ENCODE measurements at regions not wholly inside any gene's neighbourhood (a gene's known extent, or its start where the extent isn't known, plus 50 kb on each side); places are given as distances from the start of the nearest gene placed in this dataset.

GRCh38 chr17:77369544-77369971 lies 228.8 kb downstream of the SEC14L1 start (continued):
- no peak for TF ChIP-seq ID3 (CRISPR knock-in tag; IDR thresholded peaks at IDR 0.05)
- 0 out of 2 replicates have a peak, but pooled peaks have one; percentile 23 for TF ChIP-seq ID3 (tag; IDR thresholded peaks at IDR 0.05)
- no peak for TF ChIP-seq HDAC6 (IDR thresholded peaks at IDR 0.05; ENCODE audit: low read depth, low read length)
- no peak for TF ChIP-seq HNRNPK (IDR thresholded peaks at IDR 0.05; ENCODE audit: low read depth, low read length, poor library complexity, severe bottlenecking)
- no peak for TF ChIP-seq HIVEP1 (CRISPR knock-in tag; IDR thresholded peaks at IDR 0.05)
- TF ChIP-seq STAG1 (CRISPR knock-in tag; IDR thresholded peaks at IDR 0.05; ENCODE audit: borderline replicate concordance) = no peak
- TF ChIP-seq POLR2G (IDR thresholded peaks at IDR 0.05; ENCODE audit: low read depth, low read length) = no peak
- TF ChIP-seq RERE (CRISPR knock-in tag; IDR thresholded peaks at IDR 0.05; ENCODE audit: borderline replicate concordance) = no peak
- TF ChIP-seq SAFB2 (IDR thresholded peaks at IDR 0.05; ENCODE audit: borderline replicate concordance, low read depth, low read length, severe bottlenecking) = no peak
- no peak for TF ChIP-seq YBX1 (IDR thresholded peaks at IDR 0.05)
- no peak for TF ChIP-seq ELK1 (CRISPR knock-in tag; IDR thresholded peaks at IDR 0.05)
- no peak for TF ChIP-seq ZNF764 (CRISPR knock-in tag; IDR thresholded peaks at IDR 0.05; ENCODE audit: low read depth)
- TF ChIP-seq HNRNPL (IDR thresholded peaks at IDR 0.05; ENCODE audit: low read depth, low read length) = no peak
- TF ChIP-seq GABPB2 (CRISPR knock-in tag; conservative IDR thresholded peaks at IDR 0.05) = no peak
- no peak for TF ChIP-seq ZZZ3 (IDR thresholded peaks at IDR 0.05)
- no peak for TF ChIP-seq ZBTB33 (CRISPR knock-in tag; IDR thresholded peaks at IDR 0.05)
- TF ChIP-seq TCF3 (CRISPR knock-in tag; IDR thresholded peaks at IDR 0.05) = peak; percentile 23; the same call in 1 of the 2 replicates
- TF ChIP-seq CBFA2T3 (IDR thresholded peaks at IDR 0.05) = peak; percentile 41
- TF ChIP-seq NR2C2 (CRISPR knock-in tag; IDR thresholded peaks at IDR 0.05) = no peak
- TF ChIP-seq NR2C2 (tag; IDR thresholded peaks at IDR 0.05) = no peak
